HCT116 (cell line): ENCODE measurements at regions not wholly inside any gene's neighbourhood (a gene's known extent, or its start where the extent isn't known, plus 50 kb on each side); places are given as distances from the start of the nearest gene placed in this dataset.

Experiments
- ATAC-seq: fragments of 200-7000 bp; cut with Tn5 transposase; 2 replicates; pipeline ENCODE4 v1.9.1; 2020; ENCODE audit warnings: mild to moderate bottlenecking, moderate library complexity
- BruUV-seq: library from RNA; stranded (reverse); fragments of 400-500 nt; replicated peaks from 2 replicates; lab custom pipeline; 2021; lab: Mats Ljungman, UMichigan
- CTCF ChIA-PET: fragments of 300-600 bp; sonication (Branson Sonifier 250); formaldehyde crosslinking; loops from one replicate; lab custom pipeline; 2021; ENCODE audit warnings: antibody characterized with exemption; lab: Charles Lee
- POLR2A ChIA-PET: fragments of 300-600, 350-600 bp; sonication (Branson Sonifier 250); formaldehyde crosslinking; loops from one replicate; lab custom pipeline; 2021; ENCODE audit warnings: antibody characterized with exemption; lab: Charles Lee
- RAD21 ChIA-PET, 2 experiments: fragments of 300-600 bp; sonication (Branson Sonifier 250); formaldehyde crosslinking; loops; one replicate each; lab custom pipeline; 2023; ENCODE audit warnings: low total read pairs in 2 of 2; ENCODE audit not compliant: uncharacterized antibody in 2 of 2, unreplicated experiment in 2 of 2, low non-redundant PET in 1 of 2; lab: Charles Lee
- DNase-seq: peaks from one replicate; pipeline ENCODE4 v3.0.0-alpha.2; 2010; ENCODE audit warnings: low read depth, low spot score
- H2AFZ ChIP-seq: fragments of 200-600 bp; shearing (Covaris generic), sonication (generic); 2 replicates; pipeline ENCODE4 v1.6.1; 2017; ENCODE audit warnings: low read depth, mixed run types, mixed read lengths, antibody characterized with exemption, low read length; ENCODE audit not compliant: poor library complexity, severe bottlenecking
- H3K27ac ChIP-seq: 2 replicates; pipeline ENCODE4 v1.5.1; 2012; ENCODE audit warnings: low read depth, low read length
- H3K27me3 ChIP-seq: fragments of 200-600 bp; sonication (generic); 2 replicates; pipeline ENCODE4 v1.6.1; 2016; ENCODE audit warnings: mixed run types, low read length, mixed read lengths; ENCODE audit not compliant: insufficient read depth
- H3K36me3 ChIP-seq, 2 experiments: fragments of 200-500 bp in 1 of 2; fragments of 200-600 bp in 1 of 2; sonication (Bioruptor generic) in 1 of 2; sonication (generic) in 1 of 2; 2 replicates each; pipeline versions ENCODE4 v1.5.1 to v1.6.1; 2014 to 2016; ENCODE audit warnings: low read length in 2 of 2, inconsistent platforms in 1 of 2, mixed read lengths in 1 of 2, mixed run types in 1 of 2; ENCODE audit not compliant: insufficient read depth in 2 of 2, control insufficient read depth in 1 of 2
- H3K4me1 ChIP-seq, 2 experiments: fragments of 200-600 bp in 1 of 2; sonication (generic) in 1 of 2; 2 replicates each; pipeline versions ENCODE4 v1.5.1 to v1.6.1; 2012 to 2017; ENCODE audit warnings: low read length in 2 of 2, inconsistent platforms in 1 of 2, mild to moderate bottlenecking in 1 of 2, mixed read lengths in 1 of 2, mixed run types in 1 of 2, moderate library complexity in 1 of 2; ENCODE audit not compliant: insufficient read depth in 2 of 2, control insufficient read depth in 1 of 2
- H3K4me2 ChIP-seq: fragments of 200-600 bp; sonication (generic); 2 replicates; pipeline ENCODE4 v1.6.1; 2017; ENCODE audit warnings: mixed run types, low read length, mixed read lengths
- H3K4me3 ChIP-seq, 2 experiments: fragments of 200-600 bp in 1 of 2; sonication (generic) in 1 of 2; replicated peaks in 1 of 2; 2 replicates each; pipeline ENCODE4 v1.5.1; 2011 to 2016; ENCODE audit warnings: low read length in 2 of 2, control low read depth in 1 of 2, low read depth in 1 of 2, mild to moderate bottlenecking in 1 of 2, mixed read lengths in 1 of 2, mixed run types in 1 of 2
- H3K79me2 ChIP-seq: fragments of 200-600 bp; sonication (generic); 2 replicates; pipeline ENCODE4 v1.6.1; 2017; ENCODE audit warnings: mild to moderate bottlenecking, mixed run types, low read length, moderate library complexity, mixed read lengths; ENCODE audit not compliant: insufficient read depth
- H3K9ac ChIP-seq: fragments of 200-600 bp; sonication (generic); 2 replicates; pipeline ENCODE4 v1.6.1; 2016; ENCODE audit warnings: low read length, mixed read lengths
- H3K9me2 ChIP-seq: fragments of 200-600 bp; sonication (generic), shearing (Covaris generic); 2 replicates; pipeline ENCODE4 v1.6.1; 2017; ENCODE audit warnings: mixed run types, mild to moderate bottlenecking, moderate library complexity; ENCODE audit not compliant: insufficient read depth
- H3K9me3 ChIP-seq, 2 experiments: fragments of 200-500 bp in 1 of 2; fragments of 200-600 bp in 1 of 2; sonication (Bioruptor generic) in 1 of 2; sonication (generic) in 1 of 2; 2 replicates each; pipeline ENCODE4 v1.6.1; 2014 to 2017; ENCODE audit warnings: low read length in 2 of 2, mixed read lengths in 2 of 2, inconsistent platforms in 1 of 2, low read depth in 1 of 2, mild to moderate bottlenecking in 1 of 2, mixed run types in 1 of 2, moderate library complexity in 1 of 2; ENCODE audit not compliant: control insufficient read depth in 1 of 2, insufficient read depth in 1 of 2
- H4K20me1 ChIP-seq: fragments of 200-600 bp; sonication (generic), shearing (Covaris generic); 2 replicates; pipeline ENCODE4 v1.6.1; 2017; ENCODE audit warnings: mixed run types, mild to moderate bottlenecking, moderate library complexity; ENCODE audit not compliant: insufficient read depth
- CBX3 ChIP-seq: IDR thresholded peaks from 2 replicates; pipeline ENCODE4 v1.6.1; 2012; ENCODE audit warnings: low read depth
- EGR1 ChIP-seq: IDR thresholded peaks from 2 replicates; pipeline ENCODE4 v1.6.1; 2012; ENCODE audit warnings: low read depth
- EZH2 ChIP-seq: fragments of 200-600 bp; sonication (generic); IDR thresholded peaks from 2 replicates; pipeline ENCODE4 v1.6.1; 2017; ENCODE audit warnings: antibody characterized with exemption, mixed run types
- EZH2phosphoT487 ChIP-seq: fragments of 200-600 bp; IDR thresholded peaks from 2 replicates; pipeline ENCODE4 v1.6.1; 2018; ENCODE audit warnings: antibody characterized with exemption, borderline replicate concordance
- FOSL1 ChIP-seq: IDR thresholded peaks from 2 replicates; pipeline ENCODE4 v1.6.1; 2012; ENCODE audit warnings: low read depth
- JUND ChIP-seq: IDR thresholded peaks from 2 replicates; pipeline ENCODE4 v1.6.1; 2012
- POLR2AphosphoS5 ChIP-seq: IDR thresholded peaks from 2 replicates; pipeline ENCODE4 v1.6.1; 2011; ENCODE audit warnings: mild to moderate bottlenecking, low read depth, low read length, moderate library complexity
- RAD21 ChIP-seq: IDR thresholded peaks from 2 replicates; pipeline ENCODE4 v1.6.1; 2012; ENCODE audit warnings: low read depth, mild to moderate bottlenecking
- SRF ChIP-seq: IDR thresholded peaks from 2 replicates; pipeline ENCODE4 v1.6.1; 2012; ENCODE audit warnings: low read depth
- YY1 ChIP-seq: IDR thresholded peaks from 2 replicates; pipeline ENCODE4 v1.6.1; 2011; ENCODE audit warnings: low read length, low read depth, moderate library complexity, mild to moderate bottlenecking; ENCODE audit not compliant: insufficient replicate concordance; ENCODE audit errors: extremely low read depth
- ZFX ChIP-seq: fragments of 450-650 bp; IDR thresholded peaks from 2 replicates; pipeline ENCODE4 v1.6.1; 2017
- ZNF274 ChIP-seq: fragments of 200-500 bp; sonication (Bioruptor generic); IDR thresholded peaks from 2 replicates; pipeline ENCODE4 v1.6.1; 2014; ENCODE audit warnings: mild to moderate bottlenecking, low read depth, low read length, inconsistent platforms
- intact Hi-C: fragments of 100-400 bp; cut with micrococcal nuclease; formaldehyde crosslinking; loops from 2 replicates; pipeline ENCODE4 v1.10.0; 2022
- TF ChIP-seq, protein P1 (sequence below), 3 experiments: fragments of 200-600 bp in 1 of 3; sonication (generic) in 1 of 3; IDR thresholded peaks in 2 of 3; conservative IDR thresholded peaks in 1 of 3; 2 replicates each; pipeline ENCODE4 v1.5.1; 2012 to 2017; ENCODE audit warnings: low read depth in 2 of 3, low read length in 2 of 3, antibody characterized with exemption in 1 of 3, borderline replicate concordance in 1 of 3, control low read depth in 1 of 3, mild to moderate bottlenecking in 1 of 3, mixed read lengths in 1 of 3, mixed run types in 1 of 3, moderate library complexity in 1 of 3; ENCODE audit not compliant: insufficient read depth in 1 of 3
- TF ChIP-seq, protein P2 (sequence below): IDR thresholded peaks from 2 replicates; pipeline ENCODE4 v1.6.1; 2012; ENCODE audit warnings: low read depth

DNA sequence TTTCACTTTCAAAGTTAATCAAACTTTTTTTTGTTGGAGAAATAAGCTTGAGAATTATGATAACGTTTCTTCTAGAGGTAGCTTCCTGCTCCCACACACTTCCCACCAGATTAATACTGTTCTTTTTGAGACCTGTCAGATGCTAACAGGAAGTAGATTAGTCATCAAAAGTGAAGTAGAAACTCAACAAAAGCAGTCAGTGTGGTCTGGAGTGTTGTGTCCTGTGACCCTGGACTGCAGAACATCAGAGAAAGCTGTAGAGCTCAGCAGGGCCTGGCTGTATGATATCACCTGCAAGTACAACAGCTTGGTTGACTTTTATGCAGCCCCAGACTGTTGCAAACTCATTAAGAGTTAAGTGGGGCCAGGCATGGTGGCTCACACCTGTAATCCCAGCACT is 495.7 kb upstream of the CYLC2 start:
- ATAC-seq: no peak
- H3K36me3 ChIP-seq: no peaks in the 10 kb centered on the region
- no peaks in the 10 kb centered on the region for H3K27me3 ChIP-seq
- H3K4me2 ChIP-seq: no peak overlapping the region
- no peaks in the 10 kb centered on the region for H3K79me2 ChIP-seq
- peaks cover 0 to 14% of the 10 kb centered on the region in 2 experiments; a peak in 2 of 4 replicates for H3K9me3 ChIP-seq
- intact Hi-C loops: no loop called here
- RAD21 ChIA-PET: no interaction called here
- no peak overlapping the region for H3K27ac ChIP-seq
- H3K4me1 ChIP-seq: no peaks in the 10 kb centered on the region
- H3K4me3 ChIP-seq: no peak overlapping the region
- TF ChIP-seq, protein P1, sequence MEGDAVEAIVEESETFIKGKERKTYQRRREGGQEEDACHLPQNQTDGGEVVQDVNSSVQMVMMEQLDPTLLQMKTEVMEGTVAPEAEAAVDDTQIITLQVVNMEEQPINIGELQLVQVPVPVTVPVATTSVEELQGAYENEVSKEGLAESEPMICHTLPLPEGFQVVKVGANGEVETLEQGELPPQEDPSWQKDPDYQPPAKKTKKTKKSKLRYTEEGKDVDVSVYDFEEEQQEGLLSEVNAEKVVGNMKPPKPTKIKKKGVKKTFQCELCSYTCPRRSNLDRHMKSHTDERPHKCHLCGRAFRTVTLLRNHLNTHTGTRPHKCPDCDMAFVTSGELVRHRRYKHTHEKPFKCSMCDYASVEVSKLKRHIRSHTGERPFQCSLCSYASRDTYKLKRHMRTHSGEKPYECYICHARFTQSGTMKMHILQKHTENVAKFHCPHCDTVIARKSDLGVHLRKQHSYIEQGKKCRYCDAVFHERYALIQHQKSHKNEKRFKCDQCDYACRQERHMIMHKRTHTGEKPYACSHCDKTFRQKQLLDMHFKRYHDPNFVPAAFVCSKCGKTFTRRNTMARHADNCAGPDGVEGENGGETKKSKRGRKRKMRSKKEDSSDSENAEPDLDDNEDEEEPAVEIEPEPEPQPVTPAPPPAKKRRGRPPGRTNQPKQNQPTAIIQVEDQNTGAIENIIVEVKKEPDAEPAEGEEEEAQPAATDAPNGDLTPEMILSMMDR (IDR thresholded peaks at IDR 0.05 in 2 of 3, conservative IDR thresholded peaks at IDR 0.05 in 1 of 3; ENCODE audit: borderline replicate concordance in 1 of 3, insufficient read depth in 1 of 3, low read depth in 2 of 3, low read length in 2 of 3): no peak
- H2AFZ ChIP-seq: no peak overlapping the region
- POLR2A ChIA-PET: no interaction called here
- no TSS peak for BruUV-seq
- H3K9ac ChIP-seq: no peak overlapping the region
- DNase-seq: no peak
- no peaks in the 10 kb centered on the region for H4K20me1 ChIP-seq
- H3K9me2 ChIP-seq: no peaks in the 10 kb centered on the region
- CTCF ChIA-PET: no interaction called here

DNA sequence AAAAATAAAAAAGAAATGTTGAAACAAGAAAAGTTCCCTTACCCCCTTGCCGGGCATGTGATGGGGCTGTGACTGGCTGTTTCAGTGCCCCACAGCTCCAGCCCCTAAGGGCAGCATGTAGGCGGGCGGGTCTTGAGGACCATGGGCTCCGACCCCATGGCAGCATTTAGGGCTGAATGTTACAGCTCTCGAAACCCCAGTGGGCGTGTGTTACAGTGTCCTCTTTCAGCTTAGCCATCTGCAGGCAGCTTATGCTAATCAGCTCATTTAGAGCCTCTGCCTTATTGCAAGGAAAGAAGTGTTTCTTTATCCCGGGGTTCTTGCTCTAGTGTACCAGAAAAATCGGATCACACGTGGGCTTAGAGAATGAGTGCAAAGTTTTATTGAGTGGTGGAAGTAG is 497.4 kb upstream of the CYLC2 start:
- H3K27ac ChIP-seq: no peak overlapping the region
- no peak overlapping the region for H3K4me2 ChIP-seq
- H4K20me1 ChIP-seq: no peaks in the 10 kb centered on the region
- ChIA-PET CTCF (no interaction called here), POLR2A (no interaction called here), RAD21 (no interaction called here)
- no peaks in the 10 kb centered on the region for H3K4me1 ChIP-seq
- BruUV-seq: no TSS peak
- no peaks in the 10 kb centered on the region for H3K79me2 ChIP-seq
- DNase-seq (no peak), ATAC-seq (no peak)
- no peaks in the 10 kb centered on the region for H3K36me3 ChIP-seq
- no peak overlapping the region for H3K4me3 ChIP-seq
- H3K27me3 ChIP-seq: no peaks in the 10 kb centered on the region
- intact Hi-C loops: no loop called here
- H2AFZ ChIP-seq: no peak overlapping the region
- H3K9me2 ChIP-seq: no peaks in the 10 kb centered on the region
- peaks cover 0 to 15% of the 10 kb centered on the region in 2 experiments; a peak in 2 of 4 replicates for H3K9me3 ChIP-seq
- no peak overlapping the region for H3K9ac ChIP-seq
- TF ChIP-seq FOSL1 (no peak), ZNF274 (no peak), EZH2phosphoT487 (no peak), EZH2 (no peak), CBX3 (no peak), POLR2AphosphoS5 (no peak), JUND (no peak), ZFX (no peak), EGR1 (no peak), RAD21 (no peak), SRF (no peak), YY1 (no peak)
- TF ChIP-seq, protein P2, sequence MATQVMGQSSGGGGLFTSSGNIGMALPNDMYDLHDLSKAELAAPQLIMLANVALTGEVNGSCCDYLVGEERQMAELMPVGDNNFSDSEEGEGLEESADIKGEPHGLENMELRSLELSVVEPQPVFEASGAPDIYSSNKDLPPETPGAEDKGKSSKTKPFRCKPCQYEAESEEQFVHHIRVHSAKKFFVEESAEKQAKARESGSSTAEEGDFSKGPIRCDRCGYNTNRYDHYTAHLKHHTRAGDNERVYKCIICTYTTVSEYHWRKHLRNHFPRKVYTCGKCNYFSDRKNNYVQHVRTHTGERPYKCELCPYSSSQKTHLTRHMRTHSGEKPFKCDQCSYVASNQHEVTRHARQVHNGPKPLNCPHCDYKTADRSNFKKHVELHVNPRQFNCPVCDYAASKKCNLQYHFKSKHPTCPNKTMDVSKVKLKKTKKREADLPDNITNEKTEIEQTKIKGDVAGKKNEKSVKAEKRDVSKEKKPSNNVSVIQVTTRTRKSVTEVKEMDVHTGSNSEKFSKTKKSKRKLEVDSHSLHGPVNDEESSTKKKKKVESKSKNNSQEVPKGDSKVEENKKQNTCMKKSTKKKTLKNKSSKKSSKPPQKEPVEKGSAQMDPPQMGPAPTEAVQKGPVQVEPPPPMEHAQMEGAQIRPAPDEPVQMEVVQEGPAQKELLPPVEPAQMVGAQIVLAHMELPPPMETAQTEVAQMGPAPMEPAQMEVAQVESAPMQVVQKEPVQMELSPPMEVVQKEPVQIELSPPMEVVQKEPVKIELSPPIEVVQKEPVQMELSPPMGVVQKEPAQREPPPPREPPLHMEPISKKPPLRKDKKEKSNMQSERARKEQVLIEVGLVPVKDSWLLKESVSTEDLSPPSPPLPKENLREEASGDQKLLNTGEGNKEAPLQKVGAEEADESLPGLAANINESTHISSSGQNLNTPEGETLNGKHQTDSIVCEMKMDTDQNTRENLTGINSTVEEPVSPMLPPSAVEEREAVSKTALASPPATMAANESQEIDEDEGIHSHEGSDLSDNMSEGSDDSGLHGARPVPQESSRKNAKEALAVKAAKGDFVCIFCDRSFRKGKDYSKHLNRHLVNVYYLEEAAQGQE: no peak
